GM18505 (cell line): ENCODE measurements at regions not wholly inside any gene's neighbourhood (a gene's known extent, or its start where the extent isn't known, plus 50 kb on each side); places are given as distances from the start of the nearest gene placed in this dataset.
"Not testable (repeated sequence)": the region's sequence is repeated elsewhere in the genome, so short reads cannot be mapped to it uniquely, and the experiment has no call there.

ENCODE experiments used
- ATAC-seq: cut with Tn5 transposase; IDR thresholded peaks from one replicate; pipeline ENCODE4 v1.9.1; 2021; ENCODE audit not compliant: unreplicated experiment
- POLR2A ChIP-seq: IDR thresholded peaks from 4 replicates; pipeline ENCODE4 v1.6.1; 2011; ENCODE audit warnings: borderline replicate concordance; ENCODE audit not compliant: insufficient read depth, insufficient read length; ENCODE audit errors: extremely low read depth

- ATAC-seq = no peak
- TF ChIP-seq POLR2A = no peak
Measured at GRCh38 chr7:45253368-45253767, 95.8 kb downstream of the RAMP3 start.

DNA sequence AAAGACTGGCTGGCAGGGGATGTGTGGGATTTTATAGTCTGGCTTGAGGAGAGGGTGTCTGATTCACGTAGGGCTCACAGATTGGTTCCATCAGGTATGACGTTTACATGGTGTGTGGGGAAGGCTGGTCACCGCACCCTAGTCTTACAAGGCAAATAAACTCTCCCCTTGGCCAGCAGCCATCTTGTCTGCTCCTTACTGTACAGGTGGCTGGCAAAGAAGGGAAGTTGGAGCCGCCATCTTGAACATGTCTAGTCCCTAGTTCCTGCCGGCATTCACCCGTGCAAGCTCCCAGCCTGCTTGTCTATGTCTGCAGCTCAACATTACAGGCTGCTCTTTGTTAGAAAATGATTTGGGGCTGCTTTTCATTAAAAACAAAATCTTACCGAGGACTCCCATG lies 97.6 kb downstream of the RAMP3 start:
- ATAC-seq = no peak

GRCh38 chr7:45256309-45256708 lies 98.7 kb downstream of the RAMP3 start:
- ATAC-seq = no peak
- TF ChIP-seq POLR2A = no peak

More for the DNA sequence above, 97.6 kb downstream of the RAMP3 start:
- no peak for TF ChIP-seq POLR2A

DNA sequence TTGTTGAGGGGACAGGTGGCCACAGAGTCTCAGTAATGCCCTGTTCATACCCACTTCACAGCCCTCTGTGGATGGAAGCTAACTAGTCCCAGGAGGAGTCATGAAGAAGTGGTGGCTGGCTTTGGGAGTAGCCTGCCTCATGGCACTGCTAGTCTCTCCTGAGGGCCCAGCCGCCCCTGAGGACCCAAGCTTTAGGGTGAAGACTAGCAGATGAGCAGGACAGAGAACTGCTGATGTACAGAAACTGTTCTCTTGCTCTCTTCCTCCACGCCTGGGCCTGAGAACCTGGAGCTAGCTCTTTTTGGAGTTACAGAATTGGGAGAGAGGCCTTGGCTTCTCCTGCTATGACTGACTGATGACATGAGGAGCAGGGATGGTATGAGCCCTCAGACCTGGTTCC lies 99.2 kb downstream of the RAMP3 start:
- no peak for ATAC-seq
- TF ChIP-seq POLR2A = no peak

DNA sequence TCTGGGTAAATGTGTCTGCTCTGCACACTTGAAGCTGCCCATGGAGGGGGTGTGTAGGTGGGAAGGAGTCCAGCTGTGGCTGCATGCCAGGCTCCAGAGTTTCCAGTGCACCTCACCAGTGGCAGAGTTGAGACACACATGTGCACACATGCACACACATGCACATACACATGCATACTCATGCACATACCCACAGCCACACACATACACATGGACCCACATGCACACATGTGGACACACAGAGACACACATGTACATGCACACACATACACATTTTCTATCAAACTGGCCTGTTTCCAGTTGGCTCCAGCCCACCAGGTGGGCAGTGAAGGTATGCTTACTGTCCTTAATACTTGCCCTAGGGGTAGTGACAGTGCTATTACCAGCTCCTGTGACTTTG lies 99.7 kb downstream of the RAMP3 start:
- TF ChIP-seq POLR2A = no peak
- ATAC-seq = no peak

DNA sequence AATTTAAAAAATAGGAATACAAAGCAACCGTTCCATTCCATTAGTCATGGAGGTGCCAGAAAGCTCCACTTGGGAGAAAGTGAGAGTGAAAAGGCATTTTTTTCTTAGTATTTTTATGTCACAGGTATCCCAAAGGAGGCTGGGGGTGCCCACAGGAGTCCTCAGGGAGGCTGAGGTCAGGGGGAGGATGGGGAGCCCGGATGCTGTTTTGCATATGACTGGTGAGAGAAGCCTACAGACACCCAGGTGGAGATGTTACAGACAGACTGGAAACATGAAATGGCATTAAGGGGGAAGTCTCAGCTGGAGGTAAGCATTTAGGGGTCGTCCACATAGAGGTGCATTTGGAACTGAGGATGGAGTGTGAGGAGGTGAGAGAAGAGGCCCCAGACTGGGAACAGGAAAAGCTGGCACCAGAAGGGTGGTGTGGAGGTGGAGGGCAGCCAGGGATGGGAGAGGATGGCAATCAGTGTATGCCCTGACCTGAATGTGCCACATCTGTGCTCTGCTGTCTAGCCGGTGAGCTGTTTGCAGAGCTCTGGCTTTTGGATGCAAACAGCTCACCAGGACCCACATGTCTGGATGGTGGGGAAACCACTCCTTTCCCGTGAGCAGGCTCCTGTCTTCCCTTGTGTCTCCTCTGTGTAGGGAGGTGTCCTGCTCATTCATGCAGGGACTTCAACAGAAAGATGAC lies 101.1 kb downstream of the RAMP3 start:
- no peak for TF ChIP-seq POLR2A
- ATAC-seq = no peak

DNA sequence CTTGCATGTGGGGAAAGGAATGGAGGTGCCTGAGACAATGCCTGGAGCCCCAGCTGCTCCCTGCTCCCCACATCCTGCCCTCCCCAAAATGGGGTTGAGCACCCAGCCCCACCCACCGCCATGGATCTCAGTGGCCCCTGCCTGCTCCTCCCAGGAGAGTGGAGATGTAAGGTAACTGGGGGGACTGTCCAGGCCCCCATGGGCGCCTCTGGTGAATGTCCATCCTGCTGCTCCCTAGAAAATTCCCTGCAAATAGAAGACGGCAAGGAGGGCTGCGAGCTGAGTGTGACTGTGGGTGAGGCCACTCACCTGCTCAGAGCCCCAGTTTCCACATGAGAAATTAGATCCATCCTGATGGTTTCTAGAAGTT lies 101.6 kb downstream of the RAMP3 start:
- ATAC-seq = no peak
- no peak for TF ChIP-seq POLR2A

DNA sequence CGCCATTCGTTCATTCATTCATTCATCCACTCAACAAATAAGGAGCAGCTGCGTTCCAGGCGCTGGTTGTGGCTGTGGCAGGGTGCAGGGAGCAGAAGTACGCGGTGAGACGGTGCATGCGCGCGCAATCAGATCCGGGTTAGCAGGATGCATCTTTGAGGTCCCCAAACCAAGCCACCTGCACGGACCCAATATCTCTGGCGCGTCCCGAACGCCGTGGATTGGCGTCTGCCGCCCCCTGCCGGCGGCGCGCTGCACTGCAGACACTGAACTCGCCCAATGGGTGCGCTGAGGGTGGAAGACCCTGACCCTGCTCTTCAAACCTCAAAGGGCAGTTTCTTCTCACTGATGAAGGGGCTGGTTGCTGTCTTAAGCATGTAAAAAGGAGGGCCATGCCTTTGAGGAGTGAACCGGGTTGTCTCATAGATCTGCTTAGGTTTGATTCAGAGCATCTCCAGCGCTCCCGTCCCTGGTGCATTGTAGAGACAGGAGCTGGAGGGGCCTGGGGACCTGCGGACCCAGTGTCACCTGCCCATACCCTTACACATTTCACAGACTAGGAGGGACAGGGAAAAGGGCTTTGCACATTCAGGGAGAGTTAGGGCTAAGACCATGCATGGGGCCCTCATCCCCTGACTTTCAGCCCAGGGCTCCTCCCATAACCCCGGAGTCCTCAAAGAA lies 102.5 kb downstream of the RAMP3 start:
- no peak for ATAC-seq

GRCh38 chr7:45267262-45267661 lies 109.7 kb downstream of the RAMP3 start:
- TF ChIP-seq POLR2A = no peak
- ATAC-seq = no peak

More for the DNA sequence above, 102.5 kb downstream of the RAMP3 start:
- no peak for TF ChIP-seq POLR2A

DNA sequence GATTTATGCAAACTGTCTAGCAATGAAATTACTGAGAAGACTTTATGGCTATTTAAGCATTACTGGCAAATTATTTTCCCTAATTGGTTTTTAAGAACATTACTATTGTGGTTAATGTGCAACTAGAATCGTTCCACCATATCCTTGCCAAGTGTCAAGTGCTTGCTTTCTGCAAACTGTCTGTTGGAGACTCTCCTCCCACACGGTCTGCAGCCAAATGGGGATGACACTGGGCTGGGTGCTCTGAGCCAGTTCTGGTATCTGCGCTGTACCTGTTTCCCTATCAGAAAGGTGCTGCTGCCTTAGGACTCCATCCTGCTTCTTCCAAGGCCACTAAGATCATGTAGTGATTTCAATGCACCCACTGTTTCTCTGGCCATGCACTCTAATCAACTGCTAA lies 110.4 kb downstream of the RAMP3 start:
- no peak for ATAC-seq
- TF ChIP-seq POLR2A = no peak

- no peak for TF ChIP-seq POLR2A
- ATAC-seq = no peak
Measured at GRCh38 chr7:45269192-45269591, 111.6 kb downstream of the RAMP3 start.

GRCh38 chr7:45278763-45279398 lies 121.3 kb downstream of the RAMP3 start:
- no peak for TF ChIP-seq POLR2A
- ATAC-seq = no peak

- not testable (repeated sequence) for ATAC-seq
Measured at GRCh38 chr7:45289611-45290010, 132.0 kb downstream of the RAMP3 start.

DNA sequence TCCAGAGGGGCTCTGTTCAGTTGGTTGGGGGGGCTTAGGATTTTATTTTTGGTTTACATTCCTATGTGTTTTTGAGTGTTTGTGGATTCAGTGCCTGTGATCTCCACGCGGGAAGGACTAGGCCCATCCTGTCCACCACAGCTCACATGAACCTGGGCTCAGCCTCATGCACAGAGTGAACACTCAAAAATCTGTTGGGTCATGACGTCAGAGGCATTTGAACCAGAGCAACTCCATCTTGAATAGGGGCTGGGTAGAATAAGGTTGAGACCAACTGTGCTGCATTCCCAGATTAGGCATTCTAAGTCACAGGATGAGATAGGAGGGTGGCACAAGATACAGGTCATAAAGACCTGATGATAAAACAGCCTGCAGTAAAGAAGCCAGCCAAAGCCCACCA lies 133.3 kb downstream of the RAMP3 start:
- no peak for TF ChIP-seq POLR2A
- ATAC-seq = no peak
